ENCODE measurements at regions not wholly inside any gene's neighbourhood (a gene's known extent, or its start where the extent isn't known, plus 50 kb on each side); places are given as distances from the start of the nearest gene placed in this dataset.

- Histone ChIP-seq H3K9me3 (ENCODE audit: control insufficient read depth, insufficient read depth, low read length) (no peaks in the 10 kb centered on the region), H3K27me3 (ENCODE audit: control insufficient read depth, insufficient read depth, low read length) (no peaks in the 10 kb centered on the region), H3K4me1 (ENCODE audit: control insufficient read depth, insufficient read depth, low read length) (no peaks in the 10 kb centered on the region), H3K4me3 (ENCODE audit: low read length) (no peak overlapping the region), H3K36me3 (ENCODE audit: control insufficient read depth, insufficient read depth, low read length) (no peaks in the 10 kb centered on the region), H3K27ac (ENCODE audit: low read length) (no peak overlapping the region)
- intact Hi-C loops (cut with micrococcal nuclease): loop anchor here (5.0 kb wide), 1 partner anchor 96 kb away; the partner anchor contains the start of gene PODXL
- no peak overlapping the region for H3K4me3 Mint-ChIP-seq
- ATAC-seq: no peak
- H3K27ac Mint-ChIP-seq: no peak overlapping the region
- no peak for DNase-seq
- TF ChIP-seq, protein P1, sequence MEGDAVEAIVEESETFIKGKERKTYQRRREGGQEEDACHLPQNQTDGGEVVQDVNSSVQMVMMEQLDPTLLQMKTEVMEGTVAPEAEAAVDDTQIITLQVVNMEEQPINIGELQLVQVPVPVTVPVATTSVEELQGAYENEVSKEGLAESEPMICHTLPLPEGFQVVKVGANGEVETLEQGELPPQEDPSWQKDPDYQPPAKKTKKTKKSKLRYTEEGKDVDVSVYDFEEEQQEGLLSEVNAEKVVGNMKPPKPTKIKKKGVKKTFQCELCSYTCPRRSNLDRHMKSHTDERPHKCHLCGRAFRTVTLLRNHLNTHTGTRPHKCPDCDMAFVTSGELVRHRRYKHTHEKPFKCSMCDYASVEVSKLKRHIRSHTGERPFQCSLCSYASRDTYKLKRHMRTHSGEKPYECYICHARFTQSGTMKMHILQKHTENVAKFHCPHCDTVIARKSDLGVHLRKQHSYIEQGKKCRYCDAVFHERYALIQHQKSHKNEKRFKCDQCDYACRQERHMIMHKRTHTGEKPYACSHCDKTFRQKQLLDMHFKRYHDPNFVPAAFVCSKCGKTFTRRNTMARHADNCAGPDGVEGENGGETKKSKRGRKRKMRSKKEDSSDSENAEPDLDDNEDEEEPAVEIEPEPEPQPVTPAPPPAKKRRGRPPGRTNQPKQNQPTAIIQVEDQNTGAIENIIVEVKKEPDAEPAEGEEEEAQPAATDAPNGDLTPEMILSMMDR (IDR thresholded peaks at IDR 0.05): no peak
- peaks cover 0 to 8% of the 10 kb centered on the region in 2 donors for H3K4me1 Mint-ChIP-seq
- H3K27me3 Mint-ChIP-seq (ENCODE audit: low read depth in 2 of 2): peaks cover 0 to 5% of the 10 kb centered on the region in 2 donors
- 8% methylated on average over 2 of the region's 2 CpGs for WGBS (ENCODE audit: insufficient coverage)
- no peaks in the 10 kb centered on the region for H3K9me3 Mint-ChIP-seq
- no peaks in the 10 kb centered on the region for H3K36me3 Mint-ChIP-seq
Observed at GRCh38 chr7:131652934-131653333, 96.5 kb upstream of the PODXL start.

- H3K4me1 ChIP-seq (ENCODE audit: control insufficient read depth, insufficient read depth, low read length): no peaks in the 10 kb centered on the region
- no peaks in the 10 kb centered on the region for H3K36me3 ChIP-seq (ENCODE audit: control insufficient read depth, insufficient read depth, low read length)
- no peak overlapping the region for H3K27ac Mint-ChIP-seq
- no peaks in the 10 kb centered on the region for H3K27me3 ChIP-seq (ENCODE audit: control insufficient read depth, insufficient read depth, low read length)
- H3K9me3 ChIP-seq (ENCODE audit: control insufficient read depth, insufficient read depth, low read length): no peaks in the 10 kb centered on the region
- 91% methylated on average over 5 of the region's 5 CpGs for WGBS (ENCODE audit: insufficient coverage)
- no peaks in the 10 kb centered on the region for H3K9me3 Mint-ChIP-seq
- no peaks in the 10 kb centered on the region for H3K36me3 Mint-ChIP-seq
- ATAC-seq (no peak), DNase-seq (no peak)
- peaks cover 0 to 8% of the 10 kb centered on the region in 2 donors for H3K4me1 Mint-ChIP-seq
- TF ChIP-seq, protein P1 (IDR thresholded peaks at IDR 0.05): no peak
- H3K4me3 ChIP-seq (ENCODE audit: low read length): no peak overlapping the region
- H3K27ac ChIP-seq (ENCODE audit: low read length): no peak overlapping the region
- intact Hi-C loops (cut with micrococcal nuclease): loop anchor here (5.0 kb wide), 1 partner anchor 95 kb away; the partner anchor contains the start of gene PODXL
- no peak overlapping the region for H3K4me3 Mint-ChIP-seq
- peaks cover 0 to 8% of the 10 kb centered on the region in 2 donors for H3K27me3 Mint-ChIP-seq (ENCODE audit: low read depth in 2 of 2)
Observed at GRCh38 chr7:131652194-131652593, 95.8 kb upstream of the PODXL start.

GRCh38 chr7:131649879-131650278 lies 93.5 kb upstream of the PODXL start:
- Mint-ChIP-seq H3K4me1 (peaks cover 0 to 8% of the 10 kb centered on the region in 2 donors), H3K4me3 (no peak overlapping the region), H3K27ac (no peak overlapping the region), H3K9me3 (no peaks in the 10 kb centered on the region), H3K27me3 (ENCODE audit: low read depth in 2 of 2) (peaks cover 0 to 8% of the 10 kb centered on the region in 2 donors), H3K36me3 (no peaks in the 10 kb centered on the region)
- TF ChIP-seq, protein P1 (IDR thresholded peaks at IDR 0.05): no peak
- Histone ChIP-seq H3K36me3 (ENCODE audit: control insufficient read depth, insufficient read depth, low read length) (no peaks in the 10 kb centered on the region), H3K27ac (ENCODE audit: low read length) (no peak overlapping the region), H3K9me3 (ENCODE audit: control insufficient read depth, insufficient read depth, low read length) (no peaks in the 10 kb centered on the region), H3K4me3 (ENCODE audit: low read length) (no peak overlapping the region), H3K27me3 (ENCODE audit: control insufficient read depth, insufficient read depth, low read length) (no peaks in the 10 kb centered on the region), H3K4me1 (ENCODE audit: control insufficient read depth, insufficient read depth, low read length) (no peaks in the 10 kb centered on the region)
- WGBS (ENCODE audit: insufficient coverage): 86% methylated on average over 9 of the region's 13 CpGs
- intact Hi-C loops (cut with micrococcal nuclease): loop anchor here (5.0 kb wide), 1 partner anchor 93 kb away; the partner anchor contains the start of gene PODXL
- no peak for DNase-seq
- no peak for ATAC-seq

DNA sequence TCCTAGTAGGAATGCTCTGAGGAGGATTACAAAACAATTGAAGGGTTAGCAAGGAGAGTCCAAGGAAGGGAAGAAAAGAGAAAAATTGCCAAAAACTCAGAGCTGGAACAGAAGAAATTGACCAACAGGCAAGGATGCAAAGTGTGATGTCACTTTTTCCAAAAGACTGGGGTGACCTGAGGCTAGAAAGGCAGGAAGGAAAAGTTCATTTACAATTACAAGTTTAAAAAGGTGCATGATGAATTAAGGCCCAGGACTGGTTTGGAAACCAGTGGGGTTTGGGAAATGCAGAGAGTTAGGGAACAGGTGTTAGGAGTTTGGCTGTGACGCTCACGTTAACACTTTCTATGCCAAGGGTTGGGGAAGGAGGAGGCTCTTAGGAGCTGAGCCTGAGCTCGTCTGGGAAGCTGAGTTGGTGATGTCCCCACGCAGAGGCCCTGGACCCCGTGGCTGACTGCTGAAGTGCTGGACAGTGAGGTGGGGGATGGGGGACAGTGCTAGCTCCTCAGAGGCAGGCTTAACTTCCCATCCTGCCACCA lies 92.6 kb upstream of the PODXL start:
- H3K36me3 ChIP-seq (ENCODE audit: control insufficient read depth, insufficient read depth, low read length): no peaks in the 10 kb centered on the region
- DNase-seq: no peak
- WGBS (ENCODE audit: insufficient coverage): 71% methylated on average over 4 of the region's 5 CpGs
- peaks cover 0 to 6% of the 10 kb centered on the region in 2 donors for H3K27me3 Mint-ChIP-seq (ENCODE audit: low read depth in 2 of 2)
- no peak overlapping the region for H3K4me3 Mint-ChIP-seq
- H3K4me1 ChIP-seq (ENCODE audit: control insufficient read depth, insufficient read depth, low read length): no peaks in the 10 kb centered on the region
- no peak overlapping the region for H3K4me3 ChIP-seq (ENCODE audit: low read length)
- H3K27ac ChIP-seq (ENCODE audit: low read length): no peak overlapping the region
- H3K27ac Mint-ChIP-seq: no peak overlapping the region
- TF ChIP-seq, protein P1 (IDR thresholded peaks at IDR 0.05): no peak
- no peaks in the 10 kb centered on the region for H3K9me3 Mint-ChIP-seq
- no peak for ATAC-seq
- H3K27me3 ChIP-seq (ENCODE audit: control insufficient read depth, insufficient read depth, low read length): no peaks in the 10 kb centered on the region
- intact Hi-C loops (cut with micrococcal nuclease): no loop called here
- no peaks in the 10 kb centered on the region for H3K9me3 ChIP-seq (ENCODE audit: control insufficient read depth, insufficient read depth, low read length)
- H3K36me3 Mint-ChIP-seq: no peaks in the 10 kb centered on the region
- peaks cover 0 to 1% of the 10 kb centered on the region in 2 donors for H3K4me1 Mint-ChIP-seq
